HG03135 (cell line): ENCODE measurements at regions not wholly inside any gene's neighbourhood (a gene's known extent, or its start where the extent isn't known, plus 50 kb on each side); places are given as distances from the start of the nearest gene placed in this dataset.

ENCODE experiments used
- ATAC-seq: cut with Tn5 transposase; IDR thresholded peaks from one replicate; pipeline ENCODE4 v1.9.1; 2021; ENCODE audit warnings: mild to moderate bottlenecking, moderate library complexity; ENCODE audit not compliant: unreplicated experiment

DNA sequence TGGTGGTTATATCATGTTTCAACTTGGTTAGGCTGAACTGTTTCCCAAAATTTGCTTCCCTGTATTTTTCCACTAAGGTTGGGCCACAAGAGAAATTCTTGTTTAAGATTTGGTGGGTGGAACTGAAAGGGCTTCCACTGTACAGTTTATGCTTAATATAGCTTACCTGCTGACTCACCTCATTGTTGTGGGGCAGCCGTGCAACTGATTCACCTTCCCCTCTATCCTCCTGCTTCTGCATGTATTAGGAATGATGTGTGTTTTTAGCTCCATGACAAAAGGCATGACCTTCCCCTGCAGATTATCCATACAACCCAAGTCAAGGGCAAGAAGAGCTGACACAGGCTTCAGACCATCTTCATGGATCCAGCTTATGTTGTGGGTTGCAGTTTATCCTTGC lies 98.4 kb upstream of the GULP1 start:
- ATAC-seq: no peak

DNA sequence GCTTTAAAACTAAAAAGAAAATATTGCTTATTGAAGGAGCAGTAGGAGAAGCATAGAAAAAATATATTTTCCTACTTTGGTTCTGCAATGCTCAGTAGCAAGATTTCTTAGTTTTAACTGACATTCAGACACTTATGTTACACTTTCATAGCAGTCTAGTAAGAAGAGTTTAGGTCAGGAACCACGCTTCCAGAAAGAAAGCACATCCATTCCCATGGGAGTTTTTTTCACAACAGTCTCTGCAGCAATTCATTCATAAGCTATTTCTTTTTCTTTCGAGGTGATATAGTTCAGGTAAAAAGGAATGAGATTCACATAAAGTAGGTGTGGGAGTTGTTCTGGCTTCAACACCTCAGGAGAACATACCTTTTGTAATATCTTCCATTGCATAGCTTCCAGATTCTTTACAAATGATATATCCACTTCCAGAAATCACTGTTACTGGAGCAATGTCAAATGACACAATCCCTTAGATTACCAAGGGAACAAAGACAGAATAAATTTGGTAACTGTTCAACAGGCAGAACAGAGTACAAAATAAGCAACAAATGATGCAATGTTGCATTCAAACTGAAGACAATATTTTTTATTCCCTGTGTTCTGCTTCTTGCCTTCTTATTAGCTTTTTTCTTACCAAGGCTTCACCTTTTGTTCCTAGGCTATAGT lies 95.2 kb upstream of the GULP1 start:
- ATAC-seq: no peak

DNA sequence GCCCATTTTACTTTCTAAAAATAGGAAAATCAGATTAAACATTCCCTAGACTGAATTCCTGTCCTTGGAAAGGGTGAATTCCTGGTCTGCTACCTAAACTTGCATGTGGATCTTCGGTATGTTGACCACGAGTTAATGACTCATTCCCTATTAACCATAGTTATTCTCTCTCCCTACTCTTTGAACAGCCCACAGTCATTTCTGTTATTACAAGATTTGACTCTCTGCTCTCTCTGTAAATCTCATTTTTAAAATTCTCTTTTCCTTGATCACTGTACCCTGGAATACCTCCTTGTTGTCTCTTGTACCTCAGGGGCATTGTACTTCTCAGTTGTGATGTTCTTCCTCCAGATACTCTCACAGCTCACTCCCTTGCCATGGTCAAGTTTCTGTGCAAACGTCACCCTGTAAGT lies 92.0 kb upstream of the GULP1 start:
- no peak for ATAC-seq

DNA sequence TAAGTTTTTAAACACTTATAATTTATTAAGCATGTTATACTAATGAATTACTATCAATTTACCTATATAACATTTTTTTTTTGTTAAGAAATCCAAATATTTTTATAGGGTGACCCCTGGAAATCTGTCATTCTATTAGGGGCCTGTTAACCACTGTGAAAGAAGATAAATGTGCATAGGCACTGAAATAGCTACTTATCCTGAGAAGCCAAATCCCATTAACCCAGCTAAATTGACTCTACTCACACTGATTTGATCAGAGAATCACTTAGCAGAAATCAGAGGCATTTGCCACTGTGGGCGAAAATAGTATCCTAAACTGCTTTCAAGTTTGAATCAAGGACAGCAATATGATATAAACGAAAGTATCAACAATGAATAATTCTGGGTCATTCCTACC lies 90.0 kb upstream of the GULP1 start:
- ATAC-seq: no peak

DNA sequence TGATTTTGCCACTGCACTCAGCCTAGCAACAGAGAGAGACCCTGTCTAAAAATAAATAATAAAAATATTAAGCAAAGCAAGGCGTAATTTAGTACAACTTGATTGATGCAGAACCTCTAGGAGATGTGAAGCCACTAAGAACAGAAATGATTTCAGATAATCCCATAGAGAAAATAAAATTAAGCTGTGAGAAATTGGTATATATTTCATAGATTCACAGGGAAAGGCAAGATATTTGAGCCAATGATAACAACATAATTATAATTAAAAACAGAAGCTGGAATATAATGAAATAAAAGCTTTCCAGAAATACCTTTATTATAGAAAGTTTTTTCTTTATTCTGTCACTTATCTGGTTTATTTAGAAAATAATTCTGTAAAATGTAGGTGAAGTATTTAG lies 88.9 kb upstream of the GULP1 start:
- ATAC-seq: no peak

DNA sequence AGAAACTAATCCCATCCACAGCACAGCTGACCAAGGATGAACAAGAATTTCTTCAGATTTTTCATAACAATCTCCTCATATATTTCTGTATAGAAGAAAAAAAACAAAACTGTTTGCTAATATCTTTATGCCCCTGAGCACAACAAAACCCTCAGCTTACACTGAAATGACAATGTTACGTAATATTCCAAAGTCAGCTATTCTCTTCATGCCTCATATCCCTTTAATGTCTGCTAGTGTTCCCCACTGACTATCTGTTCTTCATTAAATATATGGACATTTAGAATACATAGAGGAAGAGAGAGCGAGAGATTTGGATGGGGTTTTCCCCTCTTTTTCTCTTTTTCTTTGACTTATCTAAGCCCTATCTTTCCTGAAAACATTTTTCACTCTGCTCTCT lies 87.9 kb upstream of the GULP1 start:
- no peak for ATAC-seq

DNA sequence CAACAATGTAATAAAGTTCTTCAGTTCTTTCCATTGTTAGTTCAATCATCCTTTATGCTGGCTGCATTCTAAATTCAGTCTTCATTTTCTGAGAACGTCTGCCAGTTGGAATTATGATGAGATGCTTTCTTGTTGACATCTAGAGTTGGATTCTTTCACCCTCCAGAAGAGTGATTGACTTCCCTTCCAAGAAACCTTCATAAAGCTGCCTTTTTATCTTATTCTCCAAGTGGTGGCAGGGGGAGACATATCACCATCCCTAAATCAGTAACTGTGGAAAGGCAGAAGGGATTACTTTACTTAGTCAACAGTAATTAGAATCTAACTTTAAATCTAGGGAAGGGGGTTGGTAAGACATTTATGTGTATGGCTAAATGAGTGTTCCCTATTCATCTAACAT lies 86.8 kb upstream of the GULP1 start:
- ATAC-seq: no peak

DNA sequence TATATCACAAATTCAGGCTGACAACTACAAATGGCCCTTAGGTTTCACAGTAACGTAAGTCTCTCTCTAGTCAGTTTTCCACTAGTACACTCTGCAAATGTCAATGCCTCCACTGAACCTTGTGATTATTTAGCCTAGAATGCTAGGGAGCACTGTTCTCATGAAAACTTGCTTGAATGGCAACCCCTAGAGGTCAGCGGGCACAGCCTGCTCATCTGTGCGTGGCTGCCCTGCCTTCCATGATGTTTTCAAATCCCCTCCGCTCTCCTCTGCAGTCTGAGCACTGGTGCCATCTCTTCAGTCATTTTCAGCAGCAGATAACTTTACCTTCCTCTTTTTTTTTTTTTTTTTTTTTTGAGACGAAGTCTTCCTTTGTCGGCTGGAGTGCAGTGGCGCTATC lies 84.1 kb upstream of the GULP1 start:
- no peak for ATAC-seq

DNA sequence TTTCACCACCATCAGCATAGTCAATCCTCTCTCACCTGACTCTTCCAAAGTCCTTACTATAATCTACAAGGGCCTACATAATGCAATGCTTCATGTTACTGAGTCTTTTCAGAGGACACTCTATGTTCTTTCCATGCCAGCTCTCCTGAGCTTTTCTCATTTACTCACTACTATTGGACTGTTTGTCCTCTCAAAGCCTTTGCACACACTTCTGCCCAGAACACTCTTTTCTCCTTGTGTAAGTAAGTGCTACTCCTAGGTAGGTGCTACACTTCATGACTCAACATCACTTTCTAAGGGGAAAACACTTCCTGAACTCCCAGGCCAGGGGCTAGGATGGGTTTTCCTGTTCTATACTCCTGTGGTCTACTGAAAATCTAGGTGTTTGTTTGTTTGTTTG lies 82.5 kb upstream of the GULP1 start:
- no peak for ATAC-seq

DNA sequence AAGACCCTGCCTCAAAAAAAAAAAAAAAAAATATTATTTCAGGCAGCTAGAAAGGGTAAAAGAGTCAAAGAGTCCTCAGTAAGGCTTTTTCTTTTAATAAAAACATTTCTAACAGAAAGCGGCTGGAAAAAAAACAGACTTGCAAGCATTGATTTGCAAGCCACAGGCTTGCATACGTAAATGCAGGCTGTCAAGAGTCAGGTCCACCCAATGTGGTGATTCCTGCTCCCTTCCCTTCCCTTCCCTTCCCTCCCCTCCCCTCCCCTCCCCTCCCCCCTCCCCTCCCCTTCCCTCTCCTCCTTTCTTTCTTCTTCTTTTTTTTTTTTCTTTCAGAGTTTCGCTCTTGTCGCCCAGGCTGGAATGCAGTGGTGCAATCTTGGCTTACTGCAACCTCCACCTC lies 74.4 kb upstream of the GULP1 start:
- no peak for ATAC-seq

DNA sequence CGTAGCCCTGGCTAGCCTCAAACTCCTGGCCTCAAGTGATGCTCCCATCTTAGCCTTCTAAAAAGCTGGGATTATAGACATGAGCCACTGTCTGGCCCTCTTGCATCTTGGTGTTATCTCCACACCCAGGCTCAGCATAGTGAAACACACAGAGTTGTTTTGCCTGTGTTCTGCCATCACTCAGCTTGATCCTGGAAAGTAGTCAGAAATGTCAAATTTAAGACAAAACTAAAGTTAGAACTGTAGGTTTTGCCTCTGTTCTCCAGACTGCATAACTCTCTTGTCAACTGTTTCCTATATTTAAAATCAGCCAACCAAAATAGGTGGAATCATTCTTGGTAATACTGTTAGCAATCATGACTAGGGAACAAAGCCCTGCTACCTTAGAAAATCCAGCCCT lies 72.1 kb upstream of the GULP1 start:
- ATAC-seq: no peak

DNA sequence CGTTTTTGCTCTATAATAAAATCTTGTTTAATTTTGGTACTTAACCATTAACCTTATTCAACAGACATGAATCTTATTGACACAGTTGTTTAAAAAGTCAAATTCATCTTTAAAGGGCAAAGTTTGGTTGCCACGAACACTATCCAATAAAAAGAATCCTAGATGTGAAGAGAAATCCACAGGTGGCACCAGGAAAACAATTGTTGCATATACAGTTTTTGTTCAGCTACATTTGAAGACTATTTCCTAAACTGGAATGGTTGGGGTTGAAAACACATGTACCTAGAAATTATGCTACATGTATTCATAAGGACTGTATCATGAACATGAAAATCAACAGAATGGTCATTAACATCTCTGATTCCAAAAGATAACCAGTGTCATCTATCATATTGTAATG lies 71.1 kb upstream of the GULP1 start:
- ATAC-seq: no peak

DNA sequence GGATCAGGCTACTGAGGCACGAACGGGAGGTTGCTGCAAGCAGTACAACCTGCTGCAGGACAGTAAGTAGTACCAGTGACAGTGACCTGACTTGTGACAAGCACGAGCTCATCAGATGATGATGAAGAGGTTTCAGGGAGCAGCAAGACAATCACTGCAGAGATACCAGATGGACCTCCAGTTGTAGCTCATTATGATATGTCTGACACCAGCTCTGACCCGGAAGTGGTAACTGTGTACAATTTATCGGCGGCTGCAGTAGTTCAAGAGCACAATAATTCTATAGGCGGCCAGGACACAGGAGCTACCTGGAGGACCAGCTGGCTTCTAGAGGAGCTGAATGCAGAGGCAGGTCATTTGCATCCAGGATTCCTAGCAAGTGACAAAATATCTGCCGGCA lies 64.0 kb upstream of the GULP1 start:
- ATAC-seq: no peak

DNA sequence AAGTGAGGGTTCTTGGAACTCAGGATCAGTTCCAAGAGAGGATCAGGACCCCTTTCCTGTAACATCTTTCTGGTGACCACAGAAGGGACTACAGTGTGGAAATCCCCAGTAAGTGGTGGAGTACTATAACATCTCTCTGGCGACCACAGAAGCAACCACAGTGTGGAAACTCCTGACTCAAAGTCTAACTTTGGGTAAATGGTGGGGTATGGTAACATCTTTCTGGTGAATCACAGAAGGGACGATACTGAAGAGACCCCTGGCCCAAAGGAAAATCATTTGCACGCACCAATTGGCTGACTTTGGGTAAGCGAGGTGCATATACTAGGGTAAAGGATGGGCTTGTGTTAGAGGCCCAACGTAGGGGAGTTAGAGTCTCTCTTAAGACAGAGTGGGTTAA lies 56.3 kb upstream of the GULP1 start:
- peak; percentile 83 for ATAC-seq

DNA sequence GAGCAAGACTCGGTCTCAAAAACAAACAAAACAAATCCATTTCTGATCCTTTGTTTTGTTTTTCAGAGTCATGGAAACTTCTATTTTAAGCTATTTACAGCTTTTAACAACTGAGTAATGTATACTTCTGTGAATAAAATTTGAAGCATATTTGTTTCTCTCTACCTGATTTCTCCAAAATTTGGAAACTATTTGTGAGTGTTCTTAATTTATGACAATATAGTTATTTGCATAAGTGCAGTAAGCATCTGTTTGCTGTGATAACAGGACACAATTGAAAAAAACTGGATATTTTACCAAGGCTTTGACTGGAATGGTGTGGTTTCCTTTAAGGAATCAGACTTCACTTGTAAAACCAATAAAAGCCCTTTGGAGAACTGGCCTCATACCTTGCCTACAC lies 53.3 kb upstream of the GULP1 start:
- ATAC-seq: no peak
